ENCODE measurements at regions not wholly inside any gene's neighbourhood (a gene's known extent, or its start where the extent isn't known, plus 50 kb on each side); places are given as distances from the start of the nearest gene placed in this dataset.

GRCh38 chr7:83441-83840, 108.9 kb upstream of the FAM20C start:
- Histone ChIP-seq H3K4me1 (ENCODE audit: low read depth, poor library complexity, severe bottlenecking) (no peaks in the 10 kb centered on the region), H3K4me2 (no peak overlapping the region), H3K9ac (no peak overlapping the region), H4K20me1 (ENCODE audit: insufficient read depth) (no peaks in the 10 kb centered on the region), H3K36me3 (ENCODE audit: insufficient read depth) (no peaks in the 10 kb centered on the region), H3K4me3 (IDR thresholded peaks at IDR 0.05; ENCODE audit: insufficient read depth, low read depth, low read length) (no peak overlapping the region), H3K27me3 (ENCODE audit: insufficient read depth, low read depth) (peaks cover 21% of the 10 kb centered on the region; the same call in 1 of the 2 replicates), H3K27ac (no peak overlapping the region), H3K79me2 (ENCODE audit: insufficient read depth, low read depth) (no peaks in the 10 kb centered on the region), H2AFZ (ENCODE audit: low read depth) (no peak overlapping the region)
- TF ChIP-seq, protein P1, sequence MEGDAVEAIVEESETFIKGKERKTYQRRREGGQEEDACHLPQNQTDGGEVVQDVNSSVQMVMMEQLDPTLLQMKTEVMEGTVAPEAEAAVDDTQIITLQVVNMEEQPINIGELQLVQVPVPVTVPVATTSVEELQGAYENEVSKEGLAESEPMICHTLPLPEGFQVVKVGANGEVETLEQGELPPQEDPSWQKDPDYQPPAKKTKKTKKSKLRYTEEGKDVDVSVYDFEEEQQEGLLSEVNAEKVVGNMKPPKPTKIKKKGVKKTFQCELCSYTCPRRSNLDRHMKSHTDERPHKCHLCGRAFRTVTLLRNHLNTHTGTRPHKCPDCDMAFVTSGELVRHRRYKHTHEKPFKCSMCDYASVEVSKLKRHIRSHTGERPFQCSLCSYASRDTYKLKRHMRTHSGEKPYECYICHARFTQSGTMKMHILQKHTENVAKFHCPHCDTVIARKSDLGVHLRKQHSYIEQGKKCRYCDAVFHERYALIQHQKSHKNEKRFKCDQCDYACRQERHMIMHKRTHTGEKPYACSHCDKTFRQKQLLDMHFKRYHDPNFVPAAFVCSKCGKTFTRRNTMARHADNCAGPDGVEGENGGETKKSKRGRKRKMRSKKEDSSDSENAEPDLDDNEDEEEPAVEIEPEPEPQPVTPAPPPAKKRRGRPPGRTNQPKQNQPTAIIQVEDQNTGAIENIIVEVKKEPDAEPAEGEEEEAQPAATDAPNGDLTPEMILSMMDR (conservative IDR thresholded peaks at IDR 0.05; ENCODE audit: low read depth, low read length), result no peak

- Histone ChIP-seq H3K4me1 (ENCODE audit: low read depth, poor library complexity, severe bottlenecking) (no peaks in the 10 kb centered on the region), H3K4me3 (IDR thresholded peaks at IDR 0.05; ENCODE audit: insufficient read depth, low read depth, low read length) (no peak overlapping the region), H3K27ac (no peak overlapping the region), H3K27me3 (ENCODE audit: insufficient read depth, low read depth) (peaks cover 21% of the 10 kb centered on the region; the same call in 1 of the 2 replicates), H2AFZ (ENCODE audit: low read depth) (no peak overlapping the region), H3K79me2 (ENCODE audit: insufficient read depth, low read depth) (no peaks in the 10 kb centered on the region), H3K9ac (no peak overlapping the region), H3K4me2 (no peak overlapping the region), H3K36me3 (ENCODE audit: insufficient read depth) (no peaks in the 10 kb centered on the region), H4K20me1 (ENCODE audit: insufficient read depth) (no peaks in the 10 kb centered on the region)
- TF ChIP-seq, protein P1 (conservative IDR thresholded peaks at IDR 0.05; ENCODE audit: low read depth, low read length), result no peak
Measured at GRCh38 chr7:83861-84632, 108.3 kb upstream of the FAM20C start.

- Histone ChIP-seq H3K27me3 (ENCODE audit: insufficient read depth, low read depth) (peaks cover 21% of the 10 kb centered on the region; the same call in 1 of the 2 replicates), H3K4me3 (IDR thresholded peaks at IDR 0.05; ENCODE audit: insufficient read depth, low read depth, low read length) (no peak overlapping the region), H2AFZ (ENCODE audit: low read depth) (no peak overlapping the region), H3K9ac (no peak overlapping the region), H3K36me3 (ENCODE audit: insufficient read depth) (no peaks in the 10 kb centered on the region), H3K27ac (no peak overlapping the region), H3K79me2 (ENCODE audit: insufficient read depth, low read depth) (no peaks in the 10 kb centered on the region), H3K4me2 (no peak overlapping the region), H3K4me1 (ENCODE audit: low read depth, poor library complexity, severe bottlenecking) (no peaks in the 10 kb centered on the region), H4K20me1 (ENCODE audit: insufficient read depth) (no peaks in the 10 kb centered on the region)
- TF ChIP-seq, protein P1 (conservative IDR thresholded peaks at IDR 0.05; ENCODE audit: low read depth, low read length), result no peak
Measured at GRCh38 chr7:84633-85020, 107.7 kb upstream of the FAM20C start.

DNA sequence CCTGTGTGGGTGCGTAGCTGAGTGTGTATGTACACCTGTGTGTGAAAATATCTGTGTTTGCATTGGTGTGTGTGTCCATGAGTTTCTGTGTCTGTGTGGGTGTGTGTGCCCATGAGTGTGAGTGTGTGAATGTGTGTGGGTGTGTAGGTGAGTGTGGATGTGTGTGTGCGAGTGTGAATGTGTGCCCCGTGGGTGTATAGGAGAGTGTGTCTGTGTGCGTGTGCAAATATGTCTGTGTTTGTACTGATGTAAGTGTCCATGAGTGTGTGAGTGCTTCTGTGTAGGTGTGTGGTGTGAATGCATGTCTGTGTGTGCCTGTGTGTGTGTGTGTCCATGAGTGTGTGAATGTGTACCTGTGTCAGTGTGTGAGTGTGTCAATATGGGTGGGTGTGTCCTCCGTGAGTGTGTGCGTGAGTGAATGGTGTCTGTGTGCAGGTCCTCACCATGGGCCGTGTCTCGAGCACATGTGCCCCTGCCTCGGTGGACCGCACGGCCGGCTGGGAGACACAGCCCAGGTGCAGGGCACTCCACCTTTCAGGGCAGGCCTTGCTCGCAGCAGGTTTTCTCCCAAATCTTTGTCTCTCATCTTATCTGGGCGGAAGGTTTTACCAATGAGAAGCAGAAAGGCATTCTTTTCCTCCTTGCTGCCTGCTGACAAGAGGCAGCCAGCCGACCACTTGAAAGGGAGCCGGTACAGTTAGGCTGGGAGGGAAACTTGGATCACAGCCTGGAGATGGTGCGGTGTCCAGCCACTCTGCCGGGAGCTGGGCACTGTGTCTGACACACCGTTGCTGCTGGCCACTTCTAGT, 107.1 kb upstream of the FAM20C start:
- no peak overlapping the region for H3K4me3 ChIP-seq (IDR thresholded peaks at IDR 0.05; ENCODE audit: insufficient read depth, low read depth, low read length)
- no peaks in the 10 kb centered on the region for H3K36me3 ChIP-seq (ENCODE audit: insufficient read depth)
- H3K27me3 ChIP-seq (ENCODE audit: insufficient read depth, low read depth), result peaks cover 23% of the 10 kb centered on the region; the same call in 1 of the 2 replicates
- H3K9ac ChIP-seq, result no peak overlapping the region
- H3K4me2 ChIP-seq, result no peak overlapping the region
- TF ChIP-seq, protein P1 (conservative IDR thresholded peaks at IDR 0.05; ENCODE audit: low read depth, low read length), result no peak
- H2AFZ ChIP-seq (ENCODE audit: low read depth), result no peak overlapping the region
- no peaks in the 10 kb centered on the region for H4K20me1 ChIP-seq (ENCODE audit: insufficient read depth)
- no peak overlapping the region for H3K27ac ChIP-seq
- H3K4me1 ChIP-seq (ENCODE audit: low read depth, poor library complexity, severe bottlenecking), result no peaks in the 10 kb centered on the region
- H3K79me2 ChIP-seq (ENCODE audit: insufficient read depth, low read depth), result no peaks in the 10 kb centered on the region

All from KMS-11 (cell line).